OCI-LY1 (cell line): ENCODE measurements at regions not wholly inside any gene's neighbourhood (a gene's known extent, or its start where the extent isn't known, plus 50 kb on each side); places are given as distances from the start of the nearest gene placed in this dataset.

Source experiments
- H2AFZ ChIP-seq: fragments of 200-600 bp; sonication (generic), shearing (Covaris generic); 2 replicates; pipeline ENCODE4 v1.6.0; 2014; ENCODE audit warnings: antibody characterized with exemption, mild to moderate bottlenecking, low read length
- H3F3A ChIP-seq: fragments of 200-600 bp; sonication (generic), shearing (Covaris generic); 2 replicates; pipeline ENCODE4 v1.6.0; 2014; ENCODE audit warnings: mild to moderate bottlenecking, antibody characterized with exemption, low read length, moderate library complexity; ENCODE audit not compliant: insufficient read depth
- H3K27ac ChIP-seq: fragments of 200-600 bp; sonication (generic); 2 replicates; pipeline ENCODE4 v1.5.1; 2014; ENCODE audit warnings: low read length, mixed run types, mild to moderate bottlenecking, low read depth; ENCODE audit not compliant: poor library complexity, severe bottlenecking
- H3K27me3 ChIP-seq: fragments of 200-600 bp; sonication (generic); 2 replicates; pipeline ENCODE4 v1.6.0; 2014; ENCODE audit warnings: antibody characterized with exemption, mild to moderate bottlenecking, low read length, moderate library complexity; ENCODE audit not compliant: insufficient read depth
- H3K36me3 ChIP-seq: fragments of 200-600 bp; sonication (generic); 2 replicates; pipeline ENCODE4 v1.6.1; 2014; ENCODE audit warnings: mild to moderate bottlenecking, antibody characterized with exemption, low read length, moderate library complexity, mixed read lengths; ENCODE audit not compliant: insufficient read depth
- H3K4me1 ChIP-seq: fragments of 200-600 bp; sonication (generic); 2 replicates; pipeline ENCODE4 v1.5.1; 2014; ENCODE audit warnings: mild to moderate bottlenecking, low read length, moderate library complexity; ENCODE audit not compliant: insufficient read depth, severe bottlenecking
- H3K4me2 ChIP-seq: fragments of 200-600 bp; sonication (generic), shearing (Covaris generic); 2 replicates; pipeline ENCODE4 v1.6.1; 2014; ENCODE audit warnings: low read length
- H3K4me3 ChIP-seq: fragments of 200-600 bp; sonication (generic); 2 replicates; pipeline ENCODE4 v1.5.1; 2014; ENCODE audit warnings: low read length, low read depth, mild to moderate bottlenecking, mixed read lengths; ENCODE audit not compliant: poor library complexity, severe bottlenecking
- H3K79me2 ChIP-seq: fragments of 200-600 bp; shearing (Covaris generic); 2 replicates; pipeline ENCODE4 v1.6.1; 2016; ENCODE audit warnings: mixed run types, low read length, mixed read lengths; ENCODE audit not compliant: insufficient read depth
- H3K9ac ChIP-seq: fragments of 200-600 bp; sonication (generic), shearing (Covaris generic); 2 replicates; pipeline ENCODE4 v1.6.1; 2014; ENCODE audit warnings: mild to moderate bottlenecking, low read length, mixed read lengths
- H3K9me2 ChIP-seq: fragments of 200-600 bp; sonication (generic), shearing (Covaris generic); 2 replicates; pipeline ENCODE4 v1.6.1; 2014; ENCODE audit warnings: low read depth, mild to moderate bottlenecking, low read length, mixed read lengths
- H3K9me3 ChIP-seq: fragments of 200-600 bp; shearing (Covaris generic); 2 replicates; pipeline ENCODE4 v1.6.1; 2014; ENCODE audit warnings: low read length, mixed read lengths
- H4K20me1 ChIP-seq: fragments of 200-600 bp; sonication (generic), shearing (Covaris generic); 2 replicates; pipeline ENCODE4 v1.6.0; 2016; ENCODE audit warnings: mild to moderate bottlenecking, low read length; ENCODE audit not compliant: insufficient read depth
- EZH2 ChIP-seq: fragments of 200-600 bp; sonication (generic), shearing (Covaris generic); IDR thresholded peaks from 2 replicates; pipeline ENCODE4 v1.8.0; 2017; ENCODE audit warnings: borderline replicate concordance, mixed run types, mild to moderate bottlenecking, antibody characterized with exemption, low read length, moderate library complexity, mixed read lengths
- TF ChIP-seq, protein P1 (sequence below): fragments of 200-600 bp; sonication (generic), shearing (Covaris generic); IDR thresholded peaks from 2 replicates; pipeline ENCODE4 v1.5.1; 2017; ENCODE audit warnings: mild to moderate bottlenecking, antibody characterized with exemption, low read length, moderate library complexity, mixed read lengths

- TF ChIP-seq EZH2: no peak
- TF ChIP-seq, protein P1, sequence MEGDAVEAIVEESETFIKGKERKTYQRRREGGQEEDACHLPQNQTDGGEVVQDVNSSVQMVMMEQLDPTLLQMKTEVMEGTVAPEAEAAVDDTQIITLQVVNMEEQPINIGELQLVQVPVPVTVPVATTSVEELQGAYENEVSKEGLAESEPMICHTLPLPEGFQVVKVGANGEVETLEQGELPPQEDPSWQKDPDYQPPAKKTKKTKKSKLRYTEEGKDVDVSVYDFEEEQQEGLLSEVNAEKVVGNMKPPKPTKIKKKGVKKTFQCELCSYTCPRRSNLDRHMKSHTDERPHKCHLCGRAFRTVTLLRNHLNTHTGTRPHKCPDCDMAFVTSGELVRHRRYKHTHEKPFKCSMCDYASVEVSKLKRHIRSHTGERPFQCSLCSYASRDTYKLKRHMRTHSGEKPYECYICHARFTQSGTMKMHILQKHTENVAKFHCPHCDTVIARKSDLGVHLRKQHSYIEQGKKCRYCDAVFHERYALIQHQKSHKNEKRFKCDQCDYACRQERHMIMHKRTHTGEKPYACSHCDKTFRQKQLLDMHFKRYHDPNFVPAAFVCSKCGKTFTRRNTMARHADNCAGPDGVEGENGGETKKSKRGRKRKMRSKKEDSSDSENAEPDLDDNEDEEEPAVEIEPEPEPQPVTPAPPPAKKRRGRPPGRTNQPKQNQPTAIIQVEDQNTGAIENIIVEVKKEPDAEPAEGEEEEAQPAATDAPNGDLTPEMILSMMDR: no peak
Observed at GRCh38 chrX:117538178-117539089, 578.2 kb downstream of the KLHL13 start.

GRCh38 chrX:117532339-117532738 is 584.3 kb downstream of the KLHL13 start:
- Histone ChIP-seq H3F3A (no peaks in the 10 kb centered on the region), H3K4me3 (no peak overlapping the region), H3K4me2 (no peak overlapping the region), H3K9me2 (no peaks in the 10 kb centered on the region), H3K27ac (no peak overlapping the region), H3K79me2 (no peaks in the 10 kb centered on the region), H3K27me3 (no peaks in the 10 kb centered on the region), H3K9me3 (no peaks in the 10 kb centered on the region), H4K20me1 (no peaks in the 10 kb centered on the region), H2AFZ (no peak overlapping the region), H3K9ac (no peak overlapping the region), H3K4me1 (no peaks in the 10 kb centered on the region), H3K36me3 (no peaks in the 10 kb centered on the region)
- no peak for TF ChIP-seq EZH2
- TF ChIP-seq, protein P1: no peak

More at GRCh38 chrX:117538178-117539089, 578.2 kb downstream of the KLHL13 start:
- Histone ChIP-seq H3K79me2 (no peaks in the 10 kb centered on the region), H3K4me1 (no peaks in the 10 kb centered on the region), H3K27me3 (no peaks in the 10 kb centered on the region), H3K27ac (no peak overlapping the region), H3K4me3 (no peak overlapping the region), H2AFZ (no peak overlapping the region), H3K9ac (no peak overlapping the region), H3K9me3 (no peaks in the 10 kb centered on the region), H4K20me1 (no peaks in the 10 kb centered on the region), H3K4me2 (no peak overlapping the region), H3K36me3 (no peaks in the 10 kb centered on the region), H3F3A (no peaks in the 10 kb centered on the region), H3K9me2 (no peaks in the 10 kb centered on the region)

- H4K20me1 ChIP-seq: no peaks in the 10 kb centered on the region
- no peak for TF ChIP-seq EZH2
- TF ChIP-seq, protein P1: no peak
- H3K4me1 ChIP-seq: no peaks in the 10 kb centered on the region
- H2AFZ ChIP-seq: no peak overlapping the region
- no peak overlapping the region for H3K4me3 ChIP-seq
- H3K9me3 ChIP-seq: no peaks in the 10 kb centered on the region
- no peak overlapping the region for H3K9ac ChIP-seq
- H3K4me2 ChIP-seq: no peak overlapping the region
- no peaks in the 10 kb centered on the region for H3K79me2 ChIP-seq
- H3K27ac ChIP-seq: no peak overlapping the region
- no peaks in the 10 kb centered on the region for H3K9me2 ChIP-seq
- no peaks in the 10 kb centered on the region for H3K27me3 ChIP-seq
- no peaks in the 10 kb centered on the region for H3K36me3 ChIP-seq
- no peaks in the 10 kb centered on the region for H3F3A ChIP-seq
Observed at GRCh38 chrX:117522725-117523700, 593.6 kb downstream of the KLHL13 start.
